DOHH2 (cell line): ENCODE measurements at regions not wholly inside any gene's neighbourhood (a gene's known extent, or its start where the extent isn't known, plus 50 kb on each side); places are given as distances from the start of the nearest gene placed in this dataset.

Experiments used
- H3F3A ChIP-seq: fragments of 200-600 bp; sonication (generic), shearing (Covaris generic); 2 replicates; pipeline ENCODE4 v1.6.0; 2016; ENCODE audit warnings: antibody characterized with exemption, mild to moderate bottlenecking; ENCODE audit not compliant: control insufficient read depth, insufficient read depth
- H3K27ac ChIP-seq: fragments of 200-600 bp; sonication (generic); 2 replicates; pipeline ENCODE4 v1.5.1; 2014; ENCODE audit warnings: low read depth, mild to moderate bottlenecking, low read length, moderate library complexity
- H3K27me3 ChIP-seq: fragments of 200-600 bp; sonication (generic); 2 replicates; pipeline ENCODE4 v1.6.1; 2014; ENCODE audit warnings: mild to moderate bottlenecking, low read length, mixed read lengths; ENCODE audit not compliant: control insufficient read depth
- H3K36me3 ChIP-seq: fragments of 200-600 bp; sonication (generic); 2 replicates; pipeline ENCODE4 v1.6.1; 2014; ENCODE audit warnings: mild to moderate bottlenecking, low read length, moderate library complexity, mixed read lengths; ENCODE audit not compliant: control insufficient read depth
- H3K4me1 ChIP-seq: fragments of 200-600 bp; sonication (generic); 2 replicates; pipeline ENCODE4 v1.6.1; 2014; ENCODE audit warnings: mild to moderate bottlenecking, low read length, mixed read lengths; ENCODE audit not compliant: control insufficient read depth
- H3K4me2 ChIP-seq: fragments of 200-600 bp; sonication (generic); 2 replicates; pipeline ENCODE4 v1.6.0; 2014; ENCODE audit warnings: mild to moderate bottlenecking, low read length, moderate library complexity
- H3K4me3 ChIP-seq: fragments of 200-600 bp; sonication (generic); 2 replicates; pipeline ENCODE4 v1.5.1; 2014; ENCODE audit warnings: mild to moderate bottlenecking, low read length, mixed read lengths
- H3K79me2 ChIP-seq: fragments of 200-600 bp; sonication (generic); 2 replicates; pipeline ENCODE4 v1.6.1; 2014; ENCODE audit warnings: mild to moderate bottlenecking, low read length, mixed read lengths; ENCODE audit not compliant: control insufficient read depth
- H3K9me2 ChIP-seq: fragments of 200-600 bp; sonication (generic); replicated peaks from 2 replicates; pipeline ENCODE4 v1.6.1; 2014; ENCODE audit warnings: mild to moderate bottlenecking, low read length, mixed read lengths; ENCODE audit not compliant: control insufficient read depth
- H3K9me3 ChIP-seq: fragments of 200-600 bp; sonication (generic); 2 replicates; pipeline ENCODE4 v1.6.1; 2014; ENCODE audit warnings: antibody characterized with exemption, low read length, mixed read lengths; ENCODE audit not compliant: control insufficient read depth, insufficient read depth
- H4K20me1 ChIP-seq: fragments of 200-600 bp; sonication (generic); 2 replicates; pipeline ENCODE4 v1.6.0; 2014; ENCODE audit warnings: low read depth, mild to moderate bottlenecking, antibody characterized with exemption, low read length, moderate library complexity; ENCODE audit not compliant: control insufficient read depth, insufficient read depth
- EZH2phosphoT487 ChIP-seq: fragments of 200-600 bp; sonication (generic); IDR thresholded peaks from 2 replicates; pipeline ENCODE4 v1.6.1; 2017; ENCODE audit warnings: borderline replicate concordance, mild to moderate bottlenecking, antibody characterized with exemption, low read length, moderate library complexity, mixed read lengths
- TF ChIP-seq, protein P1 (sequence below): fragments of 200-600 bp; sonication (generic); IDR thresholded peaks from one replicate; pipeline ENCODE4 v1.5.1; 2014; ENCODE audit warnings: antibody characterized with exemption, mild to moderate bottlenecking, low read depth, low read length; ENCODE audit not compliant: poor library complexity, severe bottlenecking

DNA sequence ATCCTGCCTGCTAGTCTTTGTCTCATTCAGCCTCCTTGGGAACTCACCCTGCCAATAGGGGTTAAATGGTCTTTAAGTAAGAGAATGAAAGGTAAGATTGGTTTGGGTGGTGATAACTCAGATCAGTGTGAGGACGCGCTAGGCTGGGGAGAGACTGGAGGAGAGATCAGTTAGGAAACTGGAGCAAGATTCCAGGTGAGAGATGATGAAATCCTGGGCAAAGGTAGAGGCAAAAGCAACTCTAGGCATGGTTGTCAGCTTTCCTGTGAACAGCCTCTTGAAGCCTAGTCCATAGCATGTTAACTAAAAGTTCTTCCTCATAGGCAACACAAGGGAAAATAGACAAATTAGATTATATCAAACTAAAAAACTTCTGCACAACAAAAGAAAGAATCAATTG is 145.2 kb upstream of the ANKRD28 start:
- H3K9me3 ChIP-seq: no peaks in the 10 kb centered on the region; the same call in none of the 2 replicates
- no peak overlapping the region for H3K4me2 ChIP-seq
- H3K4me3 ChIP-seq: no peak overlapping the region
- no peaks in the 10 kb centered on the region for H3F3A ChIP-seq
- H4K20me1 ChIP-seq: no peaks in the 10 kb centered on the region
- H3K27me3 ChIP-seq: no peaks in the 10 kb centered on the region
- no peak overlapping the region for H3K27ac ChIP-seq
- no peaks in the 10 kb centered on the region for H3K36me3 ChIP-seq
- H3K79me2 ChIP-seq: no peaks in the 10 kb centered on the region
- H3K9me2 ChIP-seq: no peaks in the 10 kb centered on the region
- no peaks in the 10 kb centered on the region for H3K4me1 ChIP-seq
- TF ChIP-seq, protein P1, sequence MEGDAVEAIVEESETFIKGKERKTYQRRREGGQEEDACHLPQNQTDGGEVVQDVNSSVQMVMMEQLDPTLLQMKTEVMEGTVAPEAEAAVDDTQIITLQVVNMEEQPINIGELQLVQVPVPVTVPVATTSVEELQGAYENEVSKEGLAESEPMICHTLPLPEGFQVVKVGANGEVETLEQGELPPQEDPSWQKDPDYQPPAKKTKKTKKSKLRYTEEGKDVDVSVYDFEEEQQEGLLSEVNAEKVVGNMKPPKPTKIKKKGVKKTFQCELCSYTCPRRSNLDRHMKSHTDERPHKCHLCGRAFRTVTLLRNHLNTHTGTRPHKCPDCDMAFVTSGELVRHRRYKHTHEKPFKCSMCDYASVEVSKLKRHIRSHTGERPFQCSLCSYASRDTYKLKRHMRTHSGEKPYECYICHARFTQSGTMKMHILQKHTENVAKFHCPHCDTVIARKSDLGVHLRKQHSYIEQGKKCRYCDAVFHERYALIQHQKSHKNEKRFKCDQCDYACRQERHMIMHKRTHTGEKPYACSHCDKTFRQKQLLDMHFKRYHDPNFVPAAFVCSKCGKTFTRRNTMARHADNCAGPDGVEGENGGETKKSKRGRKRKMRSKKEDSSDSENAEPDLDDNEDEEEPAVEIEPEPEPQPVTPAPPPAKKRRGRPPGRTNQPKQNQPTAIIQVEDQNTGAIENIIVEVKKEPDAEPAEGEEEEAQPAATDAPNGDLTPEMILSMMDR: no peak
- TF ChIP-seq EZH2phosphoT487: no peak

DNA sequence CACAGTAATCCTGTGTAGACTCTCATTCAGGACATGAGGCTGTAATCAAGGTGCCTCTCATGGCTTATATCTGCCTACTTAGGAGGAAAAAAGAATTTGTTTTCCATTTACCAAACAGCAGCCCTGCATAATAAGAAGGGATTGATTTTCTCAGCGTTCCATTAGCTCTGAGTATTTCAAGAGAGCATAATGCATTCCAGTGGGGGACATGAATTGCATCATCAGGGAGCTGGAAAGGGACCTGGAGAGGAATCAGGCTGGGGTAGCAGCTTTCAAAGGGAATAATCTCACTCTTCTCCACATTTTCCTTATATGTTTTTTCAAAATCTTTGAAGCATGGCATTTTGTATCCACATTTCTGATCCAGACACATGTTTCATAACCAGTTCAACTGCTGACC is 150.6 kb upstream of the ANKRD28 start:
- H3K9me2 ChIP-seq: no peaks in the 10 kb centered on the region

DNA sequence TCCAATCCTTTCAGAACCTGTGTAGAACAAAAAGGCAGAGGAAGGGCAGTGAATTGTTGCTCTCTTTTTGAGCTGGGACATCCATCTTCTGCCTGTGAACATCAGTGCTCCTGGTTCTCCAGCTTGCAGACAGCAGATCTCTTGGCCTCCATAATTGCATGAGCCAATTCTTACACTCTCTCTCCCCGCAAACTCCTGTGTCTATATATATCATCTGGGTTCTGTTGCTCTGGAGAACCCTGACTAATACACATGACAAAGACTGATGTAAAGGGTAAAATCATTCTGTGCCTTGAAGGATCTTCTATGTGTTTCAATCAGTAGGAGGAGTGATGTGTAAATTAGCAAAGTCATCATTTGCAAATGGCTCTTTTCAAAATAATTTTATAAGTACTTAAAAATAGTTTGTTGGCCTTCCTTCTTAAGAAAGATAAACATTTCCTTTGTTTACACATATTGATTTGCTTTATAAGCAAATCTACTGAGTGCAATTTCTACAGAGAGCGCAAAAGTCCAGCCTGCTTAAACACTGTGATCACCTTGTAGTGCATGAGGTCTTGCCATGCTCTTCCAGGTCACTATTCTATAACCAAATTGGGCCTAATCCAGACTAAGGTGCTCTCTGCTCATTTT is 154.9 kb upstream of the ANKRD28 start:
- Histone ChIP-seq H3K9me3 (no peaks in the 10 kb centered on the region), H3F3A (no peaks in the 10 kb centered on the region), H4K20me1 (no peaks in the 10 kb centered on the region), H3K4me2 (no peak overlapping the region), H3K9me2 (no peaks in the 10 kb centered on the region), H3K79me2 (no peaks in the 10 kb centered on the region), H3K36me3 (no peaks in the 10 kb centered on the region), H3K27ac (no peak overlapping the region), H3K27me3 (no peaks in the 10 kb centered on the region), H3K4me1 (no peaks in the 10 kb centered on the region), H3K4me3 (no peak overlapping the region)
- TF ChIP-seq EZH2phosphoT487: no peak
- TF ChIP-seq, protein P1: no peak

More for the DNA sequence above, 150.6 kb upstream of the ANKRD28 start:
- no peaks in the 10 kb centered on the region for H3K9me3 ChIP-seq
- no peaks in the 10 kb centered on the region for H3K27me3 ChIP-seq
- H3K4me1 ChIP-seq: no peaks in the 10 kb centered on the region
- no peak overlapping the region for H3K27ac ChIP-seq
- TF ChIP-seq EZH2phosphoT487: no peak
- TF ChIP-seq, protein P1: no peak
- H3K79me2 ChIP-seq: no peaks in the 10 kb centered on the region
- no peaks in the 10 kb centered on the region for H3K36me3 ChIP-seq
- H3K4me3 ChIP-seq: no peak overlapping the region
- H4K20me1 ChIP-seq: no peaks in the 10 kb centered on the region
- no peak overlapping the region for H3K4me2 ChIP-seq
- no peaks in the 10 kb centered on the region for H3F3A ChIP-seq
